ENCODE measurements at regions not wholly inside any gene's neighbourhood (a gene's known extent, or its start where the extent isn't known, plus 50 kb on each side); places are given as distances from the start of the nearest gene placed in this dataset.

- TF ChIP-seq CTCF (conservative IDR thresholded peaks at IDR 0.05) (no peak), EZH2 (IDR thresholded peaks at IDR 0.05; ENCODE audit: low read depth) (no peak)
Observed at GRCh38 chr7:25787336-25787735, 364.7 kb upstream of the NFE2L3 start.
